ENCODE measurements at regions not wholly inside any gene's neighbourhood (a gene's known extent, or its start where the extent isn't known, plus 50 kb on each side); places are given as distances from the start of the nearest gene placed in this dataset.

DNA sequence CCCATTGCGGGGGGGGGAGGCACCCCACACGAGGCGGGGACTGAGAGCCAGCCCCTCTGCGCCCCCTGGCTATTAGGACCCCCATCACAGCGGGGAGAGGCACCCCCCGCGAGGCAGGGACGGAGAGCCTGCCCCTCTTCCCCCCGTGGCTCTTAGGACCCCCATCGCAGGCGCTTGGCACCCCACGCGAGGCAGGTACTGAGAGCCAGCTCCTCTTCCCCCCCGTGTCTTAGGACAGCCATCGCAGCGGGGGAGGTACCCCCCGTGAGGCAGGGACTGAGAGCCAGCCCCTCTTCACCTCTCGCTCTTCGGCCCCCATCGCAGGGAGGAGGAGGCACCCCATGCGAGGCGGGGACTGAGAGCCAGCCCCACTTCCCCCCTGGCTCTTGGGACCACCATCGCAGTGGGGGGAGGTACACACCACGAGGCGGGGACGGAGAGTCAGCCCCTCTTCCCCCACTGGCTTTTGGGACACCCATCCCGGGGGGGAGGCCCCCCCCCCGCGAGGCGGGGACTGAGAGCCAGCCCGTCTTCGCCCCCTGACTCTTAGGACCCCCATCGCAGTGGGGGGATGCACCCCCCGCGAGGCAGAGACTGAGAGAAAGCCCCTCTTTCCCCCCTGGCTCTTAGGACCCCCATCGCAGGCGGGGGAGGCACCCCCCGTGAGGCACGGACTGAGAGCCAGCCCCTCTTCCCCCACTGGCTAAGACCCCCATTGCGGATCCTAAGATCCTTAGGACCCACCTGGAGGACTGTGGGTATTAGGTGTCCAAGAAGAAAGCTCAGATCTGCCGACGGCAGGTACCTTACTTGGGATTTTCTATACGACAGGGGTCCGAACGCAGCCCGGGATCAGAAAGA, 198.6 kb upstream of the PZP start:
- TF ChIP-seq POLR2A (IDR thresholded peaks at IDR 0.05; ENCODE audit: low read length) (no peak), GATA1 (IDR thresholded peaks at IDR 0.05; ENCODE audit: low read depth, low read length) (no peak)

Data from erythroblast (primary cell).